H9 (cell line): ENCODE measurements at regions not wholly inside any gene's neighbourhood (a gene's known extent, or its start where the extent isn't known, plus 50 kb on each side); places are given as distances from the start of the nearest gene placed in this dataset.

Experiments used
- DNase-seq: peaks from one replicate; pipeline ENCODE4 v3.0.0-alpha.2; 2017
- H2AFZ ChIP-seq: one replicate; pipeline ENCODE4 v1.6.1; 2013; ENCODE audit warnings: mild to moderate bottlenecking, low read length, control low read depth, moderate library complexity
- H2AK5ac ChIP-seq: 2 replicates; pipeline ENCODE4 v1.6.1; 2013; ENCODE audit warnings: low read length, control low read depth, mixed read lengths; ENCODE audit not compliant: insufficient read length
- H2BK120ac ChIP-seq: one replicate; pipeline ENCODE4 v1.6.1; 2013; ENCODE audit warnings: low read depth, mild to moderate bottlenecking, low read length, control low read depth, inconsistent platforms; ENCODE audit not compliant: poor library complexity, severe bottlenecking
- H2BK12ac ChIP-seq: 2 replicates; pipeline ENCODE4 v1.6.1; 2013; ENCODE audit warnings: low read length, control low read depth, mixed read lengths, low read depth; ENCODE audit not compliant: insufficient read length
- H2BK15ac ChIP-seq: 2 replicates; pipeline ENCODE4 v1.6.1; 2013; ENCODE audit warnings: low read depth, low read length, control low read depth
- H2BK20ac ChIP-seq: one replicate; pipeline ENCODE4 v1.6.1; 2013; ENCODE audit warnings: low read depth, mild to moderate bottlenecking, low read length, control low read depth, inconsistent platforms; ENCODE audit not compliant: poor library complexity, severe bottlenecking
- H2BK5ac ChIP-seq: 2 replicates; pipeline ENCODE4 v1.6.1; 2013; ENCODE audit warnings: low read length, control low read depth, mixed read lengths; ENCODE audit not compliant: insufficient read length
- H3K14ac ChIP-seq: 2 replicates; pipeline ENCODE4 v1.6.1; 2013; ENCODE audit warnings: low read length, control low read depth; ENCODE audit not compliant: insufficient read depth
- H3K18ac ChIP-seq: 2 replicates; pipeline ENCODE4 v1.6.1; 2013; ENCODE audit warnings: low read depth, mild to moderate bottlenecking, mixed read lengths, low read length, control low read depth; ENCODE audit not compliant: insufficient read length
- H3K23ac ChIP-seq: 2 replicates; pipeline ENCODE4 v1.6.1; 2013; ENCODE audit warnings: low read length, control low read depth, mixed read lengths, low read depth; ENCODE audit not compliant: insufficient read length
- H3K23me2 ChIP-seq: 2 replicates; pipeline ENCODE4 v1.6.1; 2013; ENCODE audit warnings: low read depth, mild to moderate bottlenecking, mixed read lengths, low read length, control low read depth; ENCODE audit not compliant: insufficient read length, poor library complexity, severe bottlenecking
- H3K27ac ChIP-seq: 2 replicates; pipeline ENCODE4 v1.5.1; 2013; ENCODE audit warnings: low read length, control low read depth, mixed read lengths, low read depth; ENCODE audit not compliant: insufficient read length
- H3K27me3 ChIP-seq: 2 replicates; pipeline ENCODE4 v1.6.1; 2013; ENCODE audit warnings: low read length, control low read depth, inconsistent platforms; ENCODE audit not compliant: insufficient read depth
- H3K4ac ChIP-seq: 2 replicates; pipeline ENCODE4 v1.6.1; 2013; ENCODE audit warnings: low read depth, mild to moderate bottlenecking, control low read depth, inconsistent platforms, low read length, moderate library complexity
- H3K4me1 ChIP-seq: 2 replicates; pipeline ENCODE4 v1.6.1; 2013; ENCODE audit warnings: low read length, control low read depth, inconsistent platforms; ENCODE audit not compliant: insufficient read depth
- H3K4me2 ChIP-seq: 2 replicates; pipeline ENCODE4 v1.6.1; 2013; ENCODE audit warnings: low read length, control low read depth, mixed read lengths; ENCODE audit not compliant: insufficient read length, insufficient read depth
- H3K56ac ChIP-seq: 2 replicates; pipeline ENCODE4 v1.6.1; 2013; ENCODE audit warnings: low read depth, mild to moderate bottlenecking, mixed read lengths, low read length, control low read depth; ENCODE audit not compliant: insufficient read length
- H3K79me1 ChIP-seq: 2 replicates; pipeline ENCODE4 v1.6.1; 2013; ENCODE audit warnings: low read depth, mild to moderate bottlenecking, moderate library complexity, low read length, control low read depth, inconsistent platforms; ENCODE audit not compliant: insufficient read depth, poor library complexity, severe bottlenecking
- H3K79me2 ChIP-seq: 2 replicates; pipeline ENCODE4 v1.6.1; 2013; ENCODE audit warnings: low read length, control low read depth, inconsistent platforms; ENCODE audit not compliant: insufficient read depth
- H3K9ac ChIP-seq: 2 replicates; pipeline ENCODE4 v1.6.1; 2013; ENCODE audit warnings: low read length, control low read depth, mixed read lengths; ENCODE audit not compliant: insufficient read length; ENCODE audit errors: extremely low read depth
- H3K9me3 ChIP-seq: one replicate; pipeline ENCODE4 v1.6.1; 2013; ENCODE audit warnings: low read depth, low read length, inconsistent platforms; ENCODE audit not compliant: control insufficient read depth
- H3T11ph ChIP-seq: one replicate; pipeline ENCODE4 v1.6.1; 2013; ENCODE audit warnings: mild to moderate bottlenecking, low read length, control low read depth, inconsistent platforms
- H4K20me1 ChIP-seq: one replicate; pipeline ENCODE4 v1.6.1; 2013; ENCODE audit not compliant: control insufficient read depth, insufficient read length, insufficient read depth
- H4K5ac ChIP-seq: 2 replicates; pipeline ENCODE4 v1.6.1; 2013; ENCODE audit warnings: low read depth, mild to moderate bottlenecking, mixed read lengths, low read length, control low read depth; ENCODE audit not compliant: insufficient read length
- H4K8ac ChIP-seq: replicated peaks from 2 replicates; pipeline ENCODE4 v1.6.1; 2013; ENCODE audit warnings: low read length, control low read depth, mixed read lengths, low read depth; ENCODE audit not compliant: insufficient read length
- H4K91ac ChIP-seq: 2 replicates; pipeline ENCODE4 v1.6.1; 2013; ENCODE audit warnings: low read depth, mild to moderate bottlenecking, moderate library complexity, mixed read lengths, low read length, control low read depth; ENCODE audit not compliant: insufficient read length
- H3K27ac Mint-ChIP-seq, 3 experiments: 2 replicates in 2 of 3; 3 replicates in 1 of 3; pipeline ENCODE4 v1.8.0; 2020 to 2021; ENCODE audit warnings: mixed read lengths in 3 of 3, mild to moderate bottlenecking in 1 of 3, moderate library complexity in 1 of 3
- H3K27me3 Mint-ChIP-seq: 2 replicates; pipeline ENCODE4 v1.8.0; 2021; ENCODE audit warnings: low read depth, mild to moderate bottlenecking, moderate library complexity, mixed read lengths
- H3K36me3 Mint-ChIP-seq, 3 experiments: 2 replicates in 2 of 3; 3 replicates in 1 of 3; pipeline ENCODE4 v1.8.0; 2020 to 2021; ENCODE audit warnings: low read depth in 3 of 3, mixed read lengths in 3 of 3; ENCODE audit not compliant: insufficient read depth in 1 of 3
- H3K4me1 Mint-ChIP-seq, 2 experiments: 2 replicates each; pipeline ENCODE4 v1.8.0; 2020; ENCODE audit warnings: mixed read lengths in 2 of 2
- H3K4me3 Mint-ChIP-seq, 2 experiments: 2 replicates in 1 of 2; 3 replicates in 1 of 2; pipeline ENCODE4 v1.8.0; 2020 to 2021; ENCODE audit warnings: mild to moderate bottlenecking in 2 of 2, mixed read lengths in 2 of 2, moderate library complexity in 1 of 2
- H3K9me3 Mint-ChIP-seq, 2 experiments: 2 replicates in 1 of 2; 3 replicates in 1 of 2; pipeline ENCODE4 v1.8.0; 2020; ENCODE audit warnings: mild to moderate bottlenecking in 2 of 2, mixed read lengths in 2 of 2, moderate library complexity in 1 of 2
- WGBS: extraction: QIAGEN DNeasy Blood & Tissue Kit; methylation state at CpG from one replicate; pipeline ENCODE4 v1.1.7; 2013; ENCODE audit warnings: missing lambda C conversion rate, low lambda C conversion rate, mixed read lengths; ENCODE audit not compliant: insufficient read length; ENCODE audit errors: extremely low coverage; 5-methylcytosine and 5-hydroxymethylcytosine counted together
- TF ChIP-seq, protein P1 (sequence below): fragments of 200-600 bp; sonication (generic); conservative IDR thresholded peaks from 3 replicates; pipeline ENCODE4 v1.8.0; 2021; ENCODE audit warnings: antibody characterized with exemption, mild to moderate bottlenecking

DNA sequence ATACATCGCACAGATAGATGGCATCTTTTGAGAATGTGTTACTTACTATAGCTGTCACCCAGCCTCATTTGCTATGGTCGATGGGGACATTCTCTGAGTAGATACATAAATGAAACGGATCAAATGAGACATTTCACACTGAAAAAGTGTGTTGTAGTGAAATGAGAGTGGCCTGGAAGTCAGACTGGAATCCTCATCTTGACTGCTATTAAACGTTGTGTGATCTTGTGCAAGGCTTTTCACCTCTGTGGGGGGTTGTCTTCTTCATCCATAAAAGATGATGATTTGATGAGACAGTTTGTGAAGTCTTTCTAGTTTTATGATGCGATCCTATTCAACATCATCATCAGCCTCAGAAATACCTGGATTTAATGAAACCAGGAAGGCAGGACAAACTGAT is 155.4 kb upstream of the MYO3A start:
- Histone ChIP-seq H3K4me1 (peaks cover 8% of the 10 kb centered on the region; the same call in 1 of the 2 replicates), H3K18ac (no peak overlapping the region), H2BK20ac (no peak overlapping the region), H3K9ac (no peak overlapping the region), H2BK15ac (no peak overlapping the region), H2BK12ac (no peak overlapping the region), H3K23ac (no peak overlapping the region), H2AFZ (no peak overlapping the region), H4K8ac (no peak overlapping the region), H4K91ac (no peak overlapping the region), H3K4me2 (no peak overlapping the region), H2AK5ac (no peak overlapping the region), H3K27me3 (no peaks in the 10 kb centered on the region), H3K79me2 (no peaks in the 10 kb centered on the region), H3K27ac (no peak overlapping the region), H2BK5ac (no peak overlapping the region), H3K14ac (no peak overlapping the region), H3K79me1 (no peaks in the 10 kb centered on the region), H3K9me3 (no peaks in the 10 kb centered on the region), H2BK120ac (no peak overlapping the region), H4K20me1 (no peaks in the 10 kb centered on the region), H3K4ac (no peak overlapping the region), H4K5ac (no peak overlapping the region), H3K56ac (no peak overlapping the region), H3T11ph (no peak overlapping the region), H3K23me2 (no peaks in the 10 kb centered on the region)
- no CpG with 5 or more reads among the region's 5 CpGs for WGBS
- TF ChIP-seq, protein P1, sequence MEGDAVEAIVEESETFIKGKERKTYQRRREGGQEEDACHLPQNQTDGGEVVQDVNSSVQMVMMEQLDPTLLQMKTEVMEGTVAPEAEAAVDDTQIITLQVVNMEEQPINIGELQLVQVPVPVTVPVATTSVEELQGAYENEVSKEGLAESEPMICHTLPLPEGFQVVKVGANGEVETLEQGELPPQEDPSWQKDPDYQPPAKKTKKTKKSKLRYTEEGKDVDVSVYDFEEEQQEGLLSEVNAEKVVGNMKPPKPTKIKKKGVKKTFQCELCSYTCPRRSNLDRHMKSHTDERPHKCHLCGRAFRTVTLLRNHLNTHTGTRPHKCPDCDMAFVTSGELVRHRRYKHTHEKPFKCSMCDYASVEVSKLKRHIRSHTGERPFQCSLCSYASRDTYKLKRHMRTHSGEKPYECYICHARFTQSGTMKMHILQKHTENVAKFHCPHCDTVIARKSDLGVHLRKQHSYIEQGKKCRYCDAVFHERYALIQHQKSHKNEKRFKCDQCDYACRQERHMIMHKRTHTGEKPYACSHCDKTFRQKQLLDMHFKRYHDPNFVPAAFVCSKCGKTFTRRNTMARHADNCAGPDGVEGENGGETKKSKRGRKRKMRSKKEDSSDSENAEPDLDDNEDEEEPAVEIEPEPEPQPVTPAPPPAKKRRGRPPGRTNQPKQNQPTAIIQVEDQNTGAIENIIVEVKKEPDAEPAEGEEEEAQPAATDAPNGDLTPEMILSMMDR, result no peak
- Mint-ChIP-seq H3K4me1 (peaks cover 37 to 39% of the 10 kb centered on the region in 2 experiments), H3K27ac (no peak overlapping the region; a peak in 1 of 7 replicates), H3K27me3 (no peaks in the 10 kb centered on the region), H3K9me3 (peaks cover 9% of the 10 kb centered on the region in 2 experiments), H3K4me3 (no peak overlapping the region), H3K36me3 (peaks cover 0 to 13% (median 10%) of the 10 kb centered on the region in 3 experiments; a peak in 4 of 7 replicates)
- DNase-seq, result no peak
